Upper lobe of left lung (tissue), 4 donors: ENCODE measurements at regions not wholly inside any gene's neighbourhood (a gene's known extent, or its start where the extent isn't known, plus 50 kb on each side); places are given as distances from the start of the nearest gene placed in this dataset.

Experiments used
- EP300 ChIP-seq, 4 donors: sonication (generic); formaldehyde crosslinking; IDR thresholded peaks; one replicate each; pipeline ENCODE4 v1.5.1; 2017; ENCODE audit warnings: antibody characterized with exemption in 4 of 4, control low read depth in 2 of 4
- POLR2A ChIP-seq, 4 donors: fragments of 450-650 bp; IDR thresholded peaks; one replicate each; pipeline ENCODE4 v1.5.1; 2016 to 2017; ENCODE audit warnings: antibody characterized with exemption in 4 of 4, mild to moderate bottlenecking in 2 of 4
- TF ChIP-seq, protein P1 (sequence below), 6 experiments: fragments of 450-650 bp in 4 of 6; fragments of 200-600 bp in 2 of 6; sonication (generic) in 2 of 6; IDR thresholded peaks; one replicate each; pipeline ENCODE4 v1.5.1; 2016 to 2019; ENCODE audit warnings: antibody characterized with exemption in 6 of 6

DNA sequence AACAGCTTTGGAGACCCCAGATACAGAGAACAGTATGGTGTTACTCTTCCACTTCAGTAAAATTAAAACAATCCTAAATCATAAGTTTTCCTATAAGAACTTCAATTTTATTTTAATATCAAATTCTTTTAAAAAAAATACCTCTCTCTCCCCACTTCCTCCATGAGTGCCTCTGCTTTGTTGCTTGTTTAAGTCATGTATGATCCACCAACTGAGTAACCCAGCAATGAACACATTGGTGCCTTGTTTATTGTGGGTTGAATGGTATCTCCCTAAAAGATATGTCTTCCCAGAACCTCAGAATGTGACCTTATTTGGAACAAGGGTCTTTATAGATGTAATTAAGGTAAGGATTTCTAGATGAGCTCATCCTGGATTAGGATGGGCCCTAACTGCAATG, 143.5 kb upstream of the EGLN3 start:
- TF ChIP-seq, protein P1, sequence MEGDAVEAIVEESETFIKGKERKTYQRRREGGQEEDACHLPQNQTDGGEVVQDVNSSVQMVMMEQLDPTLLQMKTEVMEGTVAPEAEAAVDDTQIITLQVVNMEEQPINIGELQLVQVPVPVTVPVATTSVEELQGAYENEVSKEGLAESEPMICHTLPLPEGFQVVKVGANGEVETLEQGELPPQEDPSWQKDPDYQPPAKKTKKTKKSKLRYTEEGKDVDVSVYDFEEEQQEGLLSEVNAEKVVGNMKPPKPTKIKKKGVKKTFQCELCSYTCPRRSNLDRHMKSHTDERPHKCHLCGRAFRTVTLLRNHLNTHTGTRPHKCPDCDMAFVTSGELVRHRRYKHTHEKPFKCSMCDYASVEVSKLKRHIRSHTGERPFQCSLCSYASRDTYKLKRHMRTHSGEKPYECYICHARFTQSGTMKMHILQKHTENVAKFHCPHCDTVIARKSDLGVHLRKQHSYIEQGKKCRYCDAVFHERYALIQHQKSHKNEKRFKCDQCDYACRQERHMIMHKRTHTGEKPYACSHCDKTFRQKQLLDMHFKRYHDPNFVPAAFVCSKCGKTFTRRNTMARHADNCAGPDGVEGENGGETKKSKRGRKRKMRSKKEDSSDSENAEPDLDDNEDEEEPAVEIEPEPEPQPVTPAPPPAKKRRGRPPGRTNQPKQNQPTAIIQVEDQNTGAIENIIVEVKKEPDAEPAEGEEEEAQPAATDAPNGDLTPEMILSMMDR (IDR thresholded peaks at IDR 0.05): no peak
- no peak for TF ChIP-seq EP300 (IDR thresholded peaks at IDR 0.05)
- TF ChIP-seq POLR2A (IDR thresholded peaks at IDR 0.05): no peak
